Stimulated activated CD4-positive, alpha-beta T cell treated with anti-CD3 and anti-CD28 coated beads, Interleukin-12 subunit alpha, Interleukin-12 subunit beta, amount 100 ng/mL, for 24 hours (primary cell): ENCODE measurements at regions not wholly inside any gene's neighbourhood (a gene's known extent, or its start where the extent isn't known, plus 50 kb on each side); places are given as distances from the start of the nearest gene placed in this dataset.

Source experiments
- DNase-seq, 2 experiments: peaks; one replicate each; pipeline ENCODE4 v3.0.0-alpha.2; 2020; ENCODE audit warnings: low read depth in 2 of 2

GRCh38 chr2:3062476-3063260, 314.9 kb downstream of the EIPR1 start:
- no peak for DNase-seq

- no peak for DNase-seq
Observed at GRCh38 chr2:3060049-3060448, 317.6 kb downstream of the EIPR1 start.

- no peak for DNase-seq
Observed at GRCh38 chr2:3059141-3059925, 318.3 kb downstream of the EIPR1 start.

GRCh38 chr2:3054066-3054465, 323.6 kb downstream of the EIPR1 start:
- DNase-seq = no peak

GRCh38 chr2:3051266-3051665, 326.4 kb downstream of the EIPR1 start:
- DNase-seq = no peak

- DNase-seq = no peak
Observed at GRCh38 chr2:3046170-3046865, 331.3 kb downstream of the EIPR1 start.

GRCh38 chr2:3045318-3045921, 332.2 kb downstream of the EIPR1 start:
- DNase-seq = no peak

- no peak for DNase-seq
Observed at GRCh38 chr2:3044587-3045317, 332.9 kb downstream of the EIPR1 start.

- no peak for DNase-seq
Observed at GRCh38 chr2:3043726-3044125, 333.9 kb downstream of the EIPR1 start.

GRCh38 chr2:3042601-3043585, 334.7 kb downstream of the EIPR1 start:
- no peak for DNase-seq

- no peak for DNase-seq
Observed at GRCh38 chr2:3041841-3042600, 335.6 kb downstream of the EIPR1 start.

GRCh38 chr2:3041246-3041645, 336.4 kb downstream of the EIPR1 start:
- no peak for DNase-seq

- DNase-seq = no peak
Observed at GRCh38 chr2:3040496-3041140, 337.0 kb downstream of the EIPR1 start.

GRCh38 chr2:3040066-3040428, 337.6 kb downstream of the EIPR1 start:
- DNase-seq = no peak

GRCh38 chr2:3039188-3040065, 338.2 kb downstream of the EIPR1 start:
- DNase-seq = no peak

GRCh38 chr2:3038636-3039035, 339.0 kb downstream of the EIPR1 start:
- no peak for DNase-seq

- no peak for DNase-seq
Observed at GRCh38 chr2:3037196-3038194, 340.1 kb downstream of the EIPR1 start.
